Body of pancreas (tissue), 4 donors: ENCODE measurements at regions not wholly inside any gene's neighbourhood (a gene's known extent, or its start where the extent isn't known, plus 50 kb on each side); places are given as distances from the start of the nearest gene placed in this dataset.

ENCODE experiments used
- POLR2A ChIP-seq, 3 donors: fragments of 450-650 bp; IDR thresholded peaks; one replicate each; pipeline ENCODE4 v1.6.1; 2016; ENCODE audit warnings: antibody characterized with exemption in 3 of 3, mild to moderate bottlenecking in 2 of 3
- TF ChIP-seq, protein P1 (sequence below), 7 experiments: fragments of 450-650 bp in 4 of 7; fragments of 200-600 bp in 3 of 7; sonication (generic) in 3 of 7; IDR thresholded peaks; one replicate each; pipeline ENCODE4 v1.5.1; 2016 to 2019; ENCODE audit warnings: antibody characterized with exemption in 7 of 7

- TF ChIP-seq, protein P1, sequence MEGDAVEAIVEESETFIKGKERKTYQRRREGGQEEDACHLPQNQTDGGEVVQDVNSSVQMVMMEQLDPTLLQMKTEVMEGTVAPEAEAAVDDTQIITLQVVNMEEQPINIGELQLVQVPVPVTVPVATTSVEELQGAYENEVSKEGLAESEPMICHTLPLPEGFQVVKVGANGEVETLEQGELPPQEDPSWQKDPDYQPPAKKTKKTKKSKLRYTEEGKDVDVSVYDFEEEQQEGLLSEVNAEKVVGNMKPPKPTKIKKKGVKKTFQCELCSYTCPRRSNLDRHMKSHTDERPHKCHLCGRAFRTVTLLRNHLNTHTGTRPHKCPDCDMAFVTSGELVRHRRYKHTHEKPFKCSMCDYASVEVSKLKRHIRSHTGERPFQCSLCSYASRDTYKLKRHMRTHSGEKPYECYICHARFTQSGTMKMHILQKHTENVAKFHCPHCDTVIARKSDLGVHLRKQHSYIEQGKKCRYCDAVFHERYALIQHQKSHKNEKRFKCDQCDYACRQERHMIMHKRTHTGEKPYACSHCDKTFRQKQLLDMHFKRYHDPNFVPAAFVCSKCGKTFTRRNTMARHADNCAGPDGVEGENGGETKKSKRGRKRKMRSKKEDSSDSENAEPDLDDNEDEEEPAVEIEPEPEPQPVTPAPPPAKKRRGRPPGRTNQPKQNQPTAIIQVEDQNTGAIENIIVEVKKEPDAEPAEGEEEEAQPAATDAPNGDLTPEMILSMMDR (IDR thresholded peaks at IDR 0.05), result no peak
- TF ChIP-seq POLR2A (IDR thresholded peaks at IDR 0.05), result no peak
Measured at GRCh38 chr7:49432254-49432653, 341.2 kb upstream of the VWC2 start.
